NCI-H226 (cell line): ENCODE measurements at regions not wholly inside any gene's neighbourhood (a gene's known extent, or its start where the extent isn't known, plus 50 kb on each side); places are given as distances from the start of the nearest gene placed in this dataset.
"Not testable (repeated sequence)": the region's sequence is repeated elsewhere in the genome, so short reads cannot be mapped to it uniquely, and the experiment has no call there.

ENCODE experiments used
- DNase-seq: peaks from one replicate; pipeline ENCODE4 v3.0.0-alpha.2; 2015

DNA sequence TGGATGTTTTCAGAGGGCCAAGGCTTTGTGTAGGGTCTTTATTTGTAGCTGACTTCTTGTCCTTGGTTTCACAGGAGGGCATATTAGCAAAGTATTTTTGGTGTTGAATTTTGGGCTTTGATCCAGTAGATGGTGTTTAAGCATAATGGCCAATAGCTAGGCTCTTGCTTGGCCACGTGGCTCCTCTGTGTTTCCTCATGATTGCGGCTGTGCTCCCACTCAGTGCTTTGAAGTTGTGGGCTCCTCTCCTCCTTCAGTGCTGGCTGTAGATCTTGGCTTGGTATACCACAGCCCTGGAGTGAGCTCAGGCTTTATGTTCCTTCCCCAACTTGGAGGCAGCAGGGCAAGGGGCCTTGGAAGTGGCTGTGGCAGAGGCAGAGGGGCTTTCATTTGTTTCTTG is 107.2 kb upstream of the CENPE start:
- DNase-seq: no peak

- no peak for DNase-seq
Observed at GRCh38 chr4:103303011-103303410, 104.9 kb upstream of the CENPE start.

DNA sequence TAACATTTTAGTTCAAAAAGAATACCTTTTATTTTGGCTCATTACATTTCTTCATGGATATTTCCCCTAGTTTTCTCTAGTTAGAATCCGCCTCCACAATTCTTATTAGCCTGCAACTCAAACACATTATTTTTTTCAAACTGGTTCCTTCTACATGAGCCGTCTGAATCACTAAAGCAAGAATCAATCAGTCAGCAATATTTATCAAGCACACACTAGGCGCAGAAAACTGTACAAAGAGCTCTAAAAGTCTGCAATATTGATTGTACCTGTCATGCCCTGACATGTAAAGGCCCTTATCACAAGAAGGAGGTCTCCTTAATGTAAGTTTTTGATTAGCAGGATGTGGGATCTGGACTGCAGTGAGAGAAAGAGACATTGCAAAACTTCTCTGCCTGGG is 94.8 kb upstream of the CENPE start:
- DNase-seq: no peak

DNA sequence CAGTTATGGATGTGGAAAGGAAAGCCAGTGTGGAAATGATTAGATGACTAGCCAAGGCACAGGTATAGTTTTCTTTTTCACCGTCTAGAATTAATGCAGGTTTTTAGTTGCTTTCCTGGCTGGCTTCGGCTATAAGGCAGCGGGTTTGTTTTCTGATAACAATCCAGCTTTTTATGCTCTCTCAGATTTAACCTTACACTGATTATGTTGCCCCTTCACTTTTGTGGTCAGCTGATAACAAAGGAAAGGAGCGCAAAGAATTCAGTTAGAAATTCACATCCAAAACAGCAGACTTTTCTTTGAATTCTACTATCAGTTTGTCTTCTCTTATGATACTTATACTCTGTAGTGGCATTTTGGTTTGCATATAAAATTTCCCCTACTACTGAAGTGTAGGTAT is 94.2 kb upstream of the CENPE start:
- peak; percentile 3 for DNase-seq

DNA sequence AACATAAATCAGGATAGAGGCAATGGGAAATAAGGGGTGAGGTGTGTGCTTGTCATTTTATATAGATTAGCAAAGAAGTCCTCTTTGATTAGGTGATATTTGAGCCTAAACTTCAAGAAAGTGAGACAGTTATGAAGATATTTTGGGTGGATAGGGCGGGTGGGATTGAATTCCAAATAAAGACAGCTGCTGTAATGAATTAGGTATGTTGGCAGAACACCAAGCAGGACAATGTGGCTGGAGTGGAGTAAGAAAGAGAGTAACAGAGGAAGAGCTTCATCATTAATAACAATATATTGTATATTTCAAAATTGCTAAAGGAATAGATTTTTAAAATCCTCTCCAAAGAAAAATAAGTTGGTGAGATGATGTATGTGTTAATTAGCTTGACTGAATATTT is 91.0 kb upstream of the CENPE start:
- DNase-seq: no peak

DNA sequence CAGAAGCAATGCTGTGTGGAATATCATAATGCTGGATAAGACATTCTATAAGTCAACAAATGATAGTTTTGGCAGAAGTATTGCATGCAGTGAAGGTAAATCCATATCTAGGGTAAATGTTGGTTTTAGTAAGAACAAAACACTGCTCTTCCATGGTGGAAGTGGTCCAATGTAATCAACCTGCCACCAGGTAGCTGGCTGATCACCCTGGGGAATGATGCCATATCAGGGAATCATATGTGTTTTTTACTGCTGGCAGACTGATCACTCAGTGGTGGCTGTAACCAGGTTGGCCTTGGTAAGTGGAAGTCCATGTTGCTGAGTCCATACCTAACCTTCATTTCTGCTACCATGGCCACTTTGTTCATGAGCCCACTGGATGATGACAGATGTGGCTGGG is 74.0 kb upstream of the CENPE start:
- no peak for DNase-seq

GRCh38 chr4:103268746-103269145 is 70.6 kb upstream of the CENPE start:
- DNase-seq: no peak

- DNase-seq: no peak
Observed at GRCh38 chr4:103264905-103265304, 66.8 kb upstream of the CENPE start.

GRCh38 chr4:103256068-103256467 is 57.9 kb upstream of the CENPE start:
- not testable (repeated sequence) for DNase-seq
